ENCODE measurements at regions not wholly inside any gene's neighbourhood (a gene's known extent, or its start where the extent isn't known, plus 50 kb on each side); places are given as distances from the start of the nearest gene placed in this dataset.

DNA sequence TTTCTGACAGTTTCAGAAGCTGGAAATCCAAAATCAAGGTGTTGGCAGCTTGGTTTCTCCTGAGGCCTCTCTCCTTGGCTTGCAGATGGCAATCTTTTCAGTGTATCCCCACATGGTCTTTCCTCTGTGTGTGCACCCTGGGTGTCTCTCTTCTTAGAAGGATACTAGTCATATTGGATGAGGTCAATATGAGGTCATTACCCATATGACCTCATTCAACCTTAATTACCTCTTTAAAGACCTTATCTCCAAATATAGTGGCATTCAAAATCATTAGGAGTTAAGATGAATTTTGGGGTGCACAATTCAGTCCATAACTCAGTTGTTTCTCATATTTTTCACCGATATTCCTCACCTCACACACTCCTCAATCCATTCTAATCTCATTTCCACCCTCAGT lies 92.4 kb upstream of the TGM3 start:
- H3K9me3 ChIP-seq (ENCODE audit: control insufficient read depth in 1 of 2, low read length in 2 of 2) = no peaks in the 10 kb centered on the region
- no peak overlapping the region for H3K27ac ChIP-seq (ENCODE audit: low read length)
- no peak overlapping the region for H3K4me3 ChIP-seq (ENCODE audit: low read depth in 1 of 2, low read length in 2 of 2)
- H3K36me3 ChIP-seq (ENCODE audit: control insufficient read depth in 1 of 2, insufficient read depth in 2 of 2, low read length in 2 of 2) = no peaks in the 10 kb centered on the region
- no peaks in the 10 kb centered on the region for H3K27me3 ChIP-seq (ENCODE audit: low read depth, low read length)
- peaks cover 0 to 14% of the 10 kb centered on the region in 2 donors for H3K4me1 ChIP-seq (ENCODE audit: control insufficient read depth in 1 of 2, insufficient read depth in 2 of 2, low read length in 2 of 2)

DNA sequence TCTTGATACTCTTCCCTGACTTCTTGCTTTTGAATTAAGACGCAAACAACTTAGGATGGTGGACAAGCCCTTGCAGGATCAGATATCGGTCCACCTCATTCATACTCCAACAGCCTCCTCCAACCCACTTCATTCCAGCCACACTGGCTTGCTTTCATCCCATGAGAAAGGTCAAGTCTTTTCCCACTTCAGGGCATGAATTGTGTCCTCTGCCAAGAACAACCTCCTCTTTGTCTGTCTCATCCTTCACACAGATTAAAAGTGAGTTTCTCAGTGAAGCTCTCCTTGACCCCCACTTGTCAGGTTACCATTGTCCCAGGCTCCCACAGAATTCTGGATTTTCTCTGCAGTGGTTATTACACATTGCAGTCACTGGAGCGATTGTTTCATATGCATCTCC lies 91.8 kb upstream of the TGM3 start:
- no peaks in the 10 kb centered on the region for H3K9me3 ChIP-seq (ENCODE audit: control insufficient read depth in 1 of 2, low read length in 2 of 2)
- no peak overlapping the region for H3K4me3 ChIP-seq (ENCODE audit: low read depth in 1 of 2, low read length in 2 of 2)
- no peak overlapping the region for H3K27ac ChIP-seq (ENCODE audit: low read length)
- peaks cover 0 to 14% of the 10 kb centered on the region in 2 donors for H3K4me1 ChIP-seq (ENCODE audit: control insufficient read depth in 1 of 2, insufficient read depth in 2 of 2, low read length in 2 of 2)
- no peaks in the 10 kb centered on the region for H3K36me3 ChIP-seq (ENCODE audit: control insufficient read depth in 1 of 2, insufficient read depth in 2 of 2, low read length in 2 of 2)
- H3K27me3 ChIP-seq (ENCODE audit: low read depth, low read length) = no peaks in the 10 kb centered on the region

DNA sequence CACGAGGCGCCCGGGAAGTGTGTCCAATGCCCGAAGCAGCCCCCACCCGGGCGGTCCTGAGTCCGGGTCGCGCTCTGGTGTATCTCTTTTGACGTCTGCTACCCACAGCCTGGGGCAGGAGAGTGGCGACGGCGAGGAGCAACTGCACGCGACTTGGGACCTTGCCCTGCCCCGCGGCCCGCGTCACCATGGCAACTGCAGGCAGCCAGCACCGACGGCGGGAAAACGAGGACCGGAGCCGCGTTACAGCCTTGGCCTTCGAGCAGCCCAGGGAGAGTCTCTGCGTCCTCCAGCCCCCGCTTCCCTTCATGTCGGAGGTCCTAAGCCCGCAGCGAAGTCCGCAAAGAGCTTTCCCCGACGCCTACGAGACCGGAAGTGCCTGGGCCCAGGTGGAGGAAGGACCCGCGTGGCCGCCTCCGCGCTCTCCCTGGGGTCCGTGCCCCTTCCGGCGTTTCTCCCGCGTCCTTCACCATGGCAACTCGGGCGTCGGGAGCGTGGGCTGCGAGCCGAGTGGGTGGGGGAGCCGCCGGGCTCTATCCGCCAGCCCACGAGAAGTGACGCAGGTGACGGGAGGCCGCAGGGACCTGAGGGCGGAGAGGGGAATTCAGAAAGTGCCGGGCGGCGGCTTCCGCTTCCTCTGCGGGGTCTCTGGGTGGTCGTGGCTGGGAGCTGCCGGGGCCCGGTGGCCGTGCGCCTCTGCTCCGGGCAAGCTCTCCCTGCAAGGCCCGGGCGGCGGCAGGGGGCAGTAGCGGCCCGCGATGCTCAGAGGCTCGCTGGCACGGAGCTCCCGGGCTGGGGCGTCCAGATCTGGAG lies 88.6 kb upstream of the TGM3 start:
- no peak overlapping the region for H3K27ac ChIP-seq (ENCODE audit: low read length)
- no peaks in the 10 kb centered on the region for H3K36me3 ChIP-seq (ENCODE audit: control insufficient read depth in 1 of 2, insufficient read depth in 2 of 2, low read length in 2 of 2)
- no peaks in the 10 kb centered on the region for H3K9me3 ChIP-seq (ENCODE audit: control insufficient read depth in 1 of 2, low read length in 2 of 2)
- H3K4me3 ChIP-seq (ENCODE audit: low read depth in 1 of 2, low read length in 2 of 2) = peak overlapping the region; percentile 19 to 76
- H3K27me3 ChIP-seq (ENCODE audit: low read depth, low read length) = peaks cover 3% of the 10 kb centered on the region
- H3K4me1 ChIP-seq (ENCODE audit: control insufficient read depth in 1 of 2, insufficient read depth in 2 of 2, low read length in 2 of 2) = peaks cover 0 to 14% of the 10 kb centered on the region in 2 donors

DNA sequence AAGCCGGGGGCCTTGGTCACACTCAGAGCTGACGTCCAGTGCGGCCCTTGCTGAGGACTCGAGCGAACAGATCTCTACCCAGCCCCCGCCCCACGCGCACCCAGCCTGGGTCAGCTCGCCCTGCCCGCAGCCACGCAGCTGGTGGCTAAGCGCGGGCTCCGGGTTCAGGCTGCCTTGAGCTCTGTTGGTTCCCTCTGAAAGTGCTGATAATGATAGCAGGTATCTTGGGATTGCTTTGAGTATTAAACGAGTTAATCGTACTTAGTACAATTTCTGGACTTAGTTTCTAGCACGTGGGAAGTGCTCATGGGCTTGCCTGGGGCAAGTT lies 88.1 kb upstream of the TGM3 start:
- H3K4me3 ChIP-seq (ENCODE audit: low read depth in 1 of 2, low read length in 2 of 2) = peak overlapping the region; percentile 19 to 76

DNA sequence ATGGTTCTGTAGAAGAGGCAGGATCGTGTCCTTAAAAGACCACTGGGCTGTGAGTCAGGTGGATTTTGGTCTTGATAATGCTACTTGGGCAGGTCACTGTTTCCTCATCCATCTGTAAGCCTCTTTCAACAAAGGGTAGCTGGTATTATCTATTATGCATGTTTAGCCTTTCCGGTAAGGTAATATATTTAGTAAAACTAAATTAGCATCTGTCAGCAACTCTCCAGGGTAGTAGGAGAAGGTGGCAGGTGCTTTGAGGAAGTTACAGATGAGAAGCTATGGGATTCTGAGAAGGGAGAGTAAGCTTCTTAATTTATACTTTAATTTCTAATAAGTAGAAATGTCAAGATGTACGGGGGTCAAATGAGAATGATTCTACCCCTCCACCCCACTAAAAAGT lies 86.9 kb upstream of the TGM3 start:
- Histone ChIP-seq H3K36me3 (ENCODE audit: control insufficient read depth in 1 of 2, insufficient read depth in 2 of 2, low read length in 2 of 2) (no peaks in the 10 kb centered on the region), H3K4me3 (ENCODE audit: low read depth in 1 of 2, low read length in 2 of 2) (no peak overlapping the region), H3K27me3 (ENCODE audit: low read depth, low read length) (peaks cover 3% of the 10 kb centered on the region), H3K9me3 (ENCODE audit: control insufficient read depth in 1 of 2, low read length in 2 of 2) (no peaks in the 10 kb centered on the region), H3K27ac (ENCODE audit: low read length) (no peak overlapping the region), H3K4me1 (ENCODE audit: control insufficient read depth in 1 of 2, insufficient read depth in 2 of 2, low read length in 2 of 2) (peaks cover 0 to 14% of the 10 kb centered on the region in 2 donors)

More for the DNA sequence above, 88.1 kb upstream of the TGM3 start:
- H3K36me3 ChIP-seq (ENCODE audit: control insufficient read depth in 1 of 2, insufficient read depth in 2 of 2, low read length in 2 of 2) = no peaks in the 10 kb centered on the region
- peaks cover 0 to 14% of the 10 kb centered on the region in 2 donors for H3K4me1 ChIP-seq (ENCODE audit: control insufficient read depth in 1 of 2, insufficient read depth in 2 of 2, low read length in 2 of 2)
- H3K27ac ChIP-seq (ENCODE audit: low read length) = no peak overlapping the region
- no peaks in the 10 kb centered on the region for H3K9me3 ChIP-seq (ENCODE audit: control insufficient read depth in 1 of 2, low read length in 2 of 2)
- H3K27me3 ChIP-seq (ENCODE audit: low read depth, low read length) = peaks cover 3% of the 10 kb centered on the region

DNA sequence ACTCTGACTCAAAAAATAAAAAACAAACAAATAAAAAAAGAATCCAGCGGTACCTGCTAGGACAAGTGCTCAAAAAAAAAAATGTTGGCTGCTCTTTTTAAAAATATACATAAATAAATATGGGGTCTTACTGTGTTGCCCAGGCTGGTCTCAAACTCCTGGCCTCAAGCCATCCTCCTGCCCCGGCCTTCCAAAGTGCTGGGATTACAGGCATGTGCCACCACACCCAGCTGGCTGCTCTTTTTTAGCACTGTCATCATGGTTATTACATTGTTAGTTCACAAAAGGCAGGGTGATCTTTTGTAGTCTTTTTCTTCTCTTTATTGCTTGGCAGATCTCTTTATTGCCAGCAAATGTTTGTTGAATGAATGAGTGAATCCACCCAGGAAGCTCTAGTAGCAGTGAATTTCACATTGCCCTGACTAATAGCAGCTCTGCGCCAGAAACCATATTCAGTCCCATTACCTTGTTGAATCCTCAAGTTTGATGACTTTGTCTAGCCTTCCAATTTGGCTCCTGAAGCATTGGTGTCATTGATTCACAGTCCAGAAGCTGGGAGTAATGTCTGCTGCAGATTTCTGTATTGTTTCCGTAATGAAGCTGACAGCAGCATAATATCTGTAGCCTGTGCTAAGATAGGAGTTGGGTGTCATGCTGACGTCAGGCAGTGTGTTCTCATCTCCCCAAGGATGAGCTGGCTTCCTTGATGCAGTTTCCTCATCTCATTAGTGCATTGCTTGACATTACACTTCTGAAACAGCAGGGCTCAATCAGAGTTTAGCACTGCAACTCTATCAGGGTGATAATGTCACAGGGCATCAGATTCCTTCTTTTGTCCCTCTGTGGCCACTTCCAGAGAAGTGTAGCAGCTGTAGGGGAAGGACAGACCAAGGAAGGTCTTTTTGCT lies 84.9 kb upstream of the TGM3 start:
- H3K36me3 ChIP-seq (ENCODE audit: control insufficient read depth in 1 of 2, insufficient read depth in 2 of 2, low read length in 2 of 2) = no peaks in the 10 kb centered on the region
- H3K9me3 ChIP-seq (ENCODE audit: control insufficient read depth in 1 of 2, low read length in 2 of 2) = no peaks in the 10 kb centered on the region
- no peak overlapping the region for H3K27ac ChIP-seq (ENCODE audit: low read length)
- no peak overlapping the region for H3K4me3 ChIP-seq (ENCODE audit: low read depth in 1 of 2, low read length in 2 of 2)
- H3K27me3 ChIP-seq (ENCODE audit: low read depth, low read length) = peaks cover 3% of the 10 kb centered on the region
- H3K4me1 ChIP-seq (ENCODE audit: control insufficient read depth in 1 of 2, insufficient read depth in 2 of 2, low read length in 2 of 2) = peaks cover 0 to 14% of the 10 kb centered on the region in 2 donors

DNA sequence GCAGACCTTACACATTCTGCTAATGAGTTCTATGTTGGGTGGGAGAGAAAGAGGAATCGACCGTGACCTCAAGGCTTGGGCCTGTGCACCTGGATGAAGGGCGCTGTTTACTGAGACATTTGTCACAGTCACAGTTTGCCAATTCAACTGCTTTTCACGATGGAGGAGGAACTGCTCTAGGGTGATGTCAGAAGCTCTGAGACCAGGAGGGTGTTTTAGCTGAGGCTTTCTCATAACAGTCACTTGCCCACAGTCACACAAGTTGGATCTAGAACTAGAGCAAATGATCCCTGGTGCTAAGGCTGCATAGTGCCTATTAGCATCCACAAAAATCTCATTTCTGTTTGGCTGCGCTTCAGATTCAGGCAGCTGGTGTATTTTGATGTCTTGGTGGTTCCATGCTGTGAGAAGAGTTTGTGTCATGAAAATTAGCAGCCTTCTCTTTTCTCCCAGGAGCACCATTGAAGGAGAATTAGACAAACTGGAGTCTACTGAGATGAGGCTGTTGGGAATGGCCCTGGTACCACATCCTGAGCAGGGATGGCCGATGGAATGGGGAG lies 83.3 kb upstream of the TGM3 start:
- no peak overlapping the region for H3K4me3 ChIP-seq (ENCODE audit: low read depth in 1 of 2, low read length in 2 of 2)
- H3K27me3 ChIP-seq (ENCODE audit: low read depth, low read length) = peaks cover 3% of the 10 kb centered on the region
- no peak overlapping the region for H3K27ac ChIP-seq (ENCODE audit: low read length)
- no peaks in the 10 kb centered on the region for H3K36me3 ChIP-seq (ENCODE audit: control insufficient read depth in 1 of 2, insufficient read depth in 2 of 2, low read length in 2 of 2)
- H3K4me1 ChIP-seq (ENCODE audit: control insufficient read depth in 1 of 2, insufficient read depth in 2 of 2, low read length in 2 of 2) = peaks cover 0 to 5% of the 10 kb centered on the region in 2 donors
- no peaks in the 10 kb centered on the region for H3K9me3 ChIP-seq (ENCODE audit: control insufficient read depth in 1 of 2, low read length in 2 of 2)

DNA sequence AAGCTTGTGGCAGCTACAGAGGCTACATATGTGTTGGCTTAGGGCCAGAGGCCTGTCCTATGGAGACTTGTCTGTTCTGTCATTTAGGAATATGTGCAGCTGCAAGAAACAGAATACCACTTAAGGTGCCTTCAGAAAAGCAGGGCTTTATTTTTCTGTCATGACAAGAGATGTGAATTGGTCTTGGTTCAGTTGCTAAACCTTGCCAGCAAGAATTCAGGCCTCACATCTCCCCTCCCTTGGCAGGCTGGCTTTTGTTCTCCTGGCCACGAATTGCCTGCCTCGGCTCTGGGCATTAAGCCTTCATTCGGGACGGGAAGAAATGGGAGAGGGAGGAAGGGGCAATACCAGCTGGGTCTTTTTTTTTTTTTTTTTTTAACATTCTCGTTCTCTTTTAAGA lies 82.4 kb upstream of the TGM3 start:
- H3K27me3 ChIP-seq (ENCODE audit: low read depth, low read length) = peaks cover 3% of the 10 kb centered on the region
- H3K27ac ChIP-seq (ENCODE audit: low read length) = no peak overlapping the region
- no peak overlapping the region for H3K4me3 ChIP-seq (ENCODE audit: low read depth in 1 of 2, low read length in 2 of 2)
- H3K4me1 ChIP-seq (ENCODE audit: control insufficient read depth in 1 of 2, insufficient read depth in 2 of 2, low read length in 2 of 2) = no peaks in the 10 kb centered on the region
- H3K36me3 ChIP-seq (ENCODE audit: control insufficient read depth in 1 of 2, insufficient read depth in 2 of 2, low read length in 2 of 2) = no peaks in the 10 kb centered on the region
- no peaks in the 10 kb centered on the region for H3K9me3 ChIP-seq (ENCODE audit: control insufficient read depth in 1 of 2, low read length in 2 of 2)

DNA sequence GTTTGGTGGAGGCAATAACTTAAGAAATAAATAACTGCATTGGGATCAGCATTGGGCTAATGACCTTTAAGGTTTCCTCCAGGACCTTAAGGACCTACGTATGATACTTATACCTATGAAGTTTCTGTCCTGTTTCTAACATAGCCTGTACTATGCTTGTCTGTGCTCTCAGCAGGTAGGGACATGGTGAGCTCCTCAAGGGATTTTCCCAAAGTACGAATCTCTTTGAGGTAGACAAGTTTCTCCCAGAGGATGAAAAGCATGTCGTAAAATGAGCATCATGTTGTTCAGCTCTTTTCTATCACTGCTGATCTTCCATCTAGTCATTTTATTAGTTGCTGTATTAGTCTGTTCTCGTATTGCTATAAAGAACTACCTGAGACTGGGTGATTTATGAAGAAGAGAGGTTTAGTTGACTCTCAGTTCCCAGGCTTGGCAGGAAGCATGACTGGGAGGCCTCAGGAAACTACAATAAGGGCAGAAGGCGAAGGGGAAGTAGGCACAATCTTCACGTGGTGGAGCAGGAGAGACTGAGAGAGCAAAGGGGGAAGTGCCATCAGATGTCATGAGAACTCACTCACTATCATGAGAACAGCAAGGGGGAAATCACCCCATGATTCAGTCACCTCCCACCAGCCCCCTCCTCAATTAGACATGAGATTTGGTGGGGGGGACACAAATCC lies 77.8 kb upstream of the TGM3 start:
- H3K27ac ChIP-seq (ENCODE audit: low read length) = no peak overlapping the region
- no peaks in the 10 kb centered on the region for H3K36me3 ChIP-seq (ENCODE audit: control insufficient read depth in 1 of 2, insufficient read depth in 2 of 2, low read length in 2 of 2)
- peaks cover 0 to 6% of the 10 kb centered on the region in 2 donors for H3K9me3 ChIP-seq (ENCODE audit: control insufficient read depth in 1 of 2, low read length in 2 of 2)
- no peak overlapping the region for H3K4me3 ChIP-seq (ENCODE audit: low read depth in 1 of 2, low read length in 2 of 2)
- no peaks in the 10 kb centered on the region for H3K27me3 ChIP-seq (ENCODE audit: low read depth, low read length)
- H3K4me1 ChIP-seq (ENCODE audit: control insufficient read depth in 1 of 2, insufficient read depth in 2 of 2, low read length in 2 of 2) = no peaks in the 10 kb centered on the region

DNA sequence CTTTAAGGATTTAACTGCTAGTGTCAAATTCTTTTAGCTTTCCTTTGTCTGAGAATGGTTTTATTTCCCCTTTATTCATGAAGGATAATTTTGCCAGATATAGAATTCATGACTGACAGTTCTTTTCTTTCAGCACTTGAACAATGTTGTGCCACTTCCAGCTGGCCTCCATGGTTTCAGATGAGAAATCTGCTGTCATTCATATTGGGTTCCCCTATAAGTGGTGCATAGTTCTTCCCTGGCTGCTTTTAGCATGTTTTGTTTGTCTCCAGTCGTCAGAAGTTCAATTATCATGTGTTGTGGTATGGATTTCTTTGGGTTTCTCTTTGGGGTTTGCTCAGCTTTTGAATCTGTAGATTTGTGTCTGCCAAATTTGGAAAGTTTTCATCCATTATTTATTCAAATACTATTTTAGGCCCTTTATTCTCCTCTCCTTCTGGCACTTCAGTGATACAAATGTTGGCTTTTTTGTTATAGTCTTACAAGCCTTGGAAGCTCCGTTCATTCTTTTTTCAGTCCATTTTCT lies 76.3 kb upstream of the TGM3 start:
- H3K9me3 ChIP-seq (ENCODE audit: control insufficient read depth in 1 of 2, low read length in 2 of 2) = peaks cover 0 to 6% of the 10 kb centered on the region in 2 donors
- no peaks in the 10 kb centered on the region for H3K36me3 ChIP-seq (ENCODE audit: control insufficient read depth in 1 of 2, insufficient read depth in 2 of 2, low read length in 2 of 2)
- H3K4me1 ChIP-seq (ENCODE audit: control insufficient read depth in 1 of 2, insufficient read depth in 2 of 2, low read length in 2 of 2) = no peaks in the 10 kb centered on the region

DNA sequence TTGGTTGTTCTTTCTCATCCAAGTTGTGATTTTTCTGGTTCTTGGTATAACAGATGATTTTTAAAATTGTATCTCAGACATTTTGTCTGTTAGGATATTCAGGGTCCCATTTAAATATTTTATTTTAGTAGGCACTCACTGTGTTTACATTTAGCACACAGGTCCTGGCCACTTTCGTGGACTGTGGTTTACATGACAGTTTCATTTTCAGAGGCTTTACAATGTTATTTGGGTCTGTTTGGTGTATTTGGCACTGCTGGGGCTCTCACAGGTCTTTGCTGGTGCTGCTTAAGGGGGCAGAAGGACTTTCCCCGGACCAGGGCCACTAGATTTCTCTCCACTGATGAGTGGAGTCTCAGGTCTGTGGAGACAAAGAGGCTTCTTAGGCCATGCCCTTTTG lies 75.5 kb upstream of the TGM3 start:
- Histone ChIP-seq H3K27me3 (ENCODE audit: low read depth, low read length) (no peaks in the 10 kb centered on the region), H3K9me3 (ENCODE audit: control insufficient read depth in 1 of 2, low read length in 2 of 2) (peaks cover 0 to 6% of the 10 kb centered on the region in 2 donors), H3K4me3 (ENCODE audit: low read depth in 1 of 2, low read length in 2 of 2) (no peak overlapping the region), H3K27ac (ENCODE audit: low read length) (no peak overlapping the region), H3K36me3 (ENCODE audit: control insufficient read depth in 1 of 2, insufficient read depth in 2 of 2, low read length in 2 of 2) (no peaks in the 10 kb centered on the region), H3K4me1 (ENCODE audit: control insufficient read depth in 1 of 2, insufficient read depth in 2 of 2, low read length in 2 of 2) (no peaks in the 10 kb centered on the region)

More for the DNA sequence above, 76.3 kb upstream of the TGM3 start:
- no peaks in the 10 kb centered on the region for H3K27me3 ChIP-seq (ENCODE audit: low read depth, low read length)
- H3K4me3 ChIP-seq (ENCODE audit: low read depth in 1 of 2, low read length in 2 of 2) = no peak overlapping the region
- no peak overlapping the region for H3K27ac ChIP-seq (ENCODE audit: low read length)

All from muscle layer of duodenum (tissue), 2 donors.